PFSK-1 (cell line): ENCODE measurements at regions not wholly inside any gene's neighbourhood (a gene's known extent, or its start where the extent isn't known, plus 50 kb on each side); places are given as distances from the start of the nearest gene placed in this dataset.

Experiments used
- FOXP2 ChIP-seq: optimal IDR thresholded peaks from 2 replicates; pipeline ENCODE3; 2011; ENCODE audit warnings: borderline replicate concordance, control low read depth, inconsistent platforms; ENCODE audit not compliant: insufficient read depth; ENCODE audit errors: extremely low read length, extremely low read depth
- POLR2AphosphoS5 ChIP-seq: IDR thresholded peaks from 2 replicates; pipeline ENCODE4 v1.6.1; 2012; ENCODE audit warnings: low read depth, mild to moderate bottlenecking, control low read depth, low read length, moderate library complexity
- SIN3A ChIP-seq: IDR thresholded peaks from 2 replicates; pipeline ENCODE4 v1.6.1; 2012; ENCODE audit warnings: mild to moderate bottlenecking, low read length, moderate library complexity, borderline replicate concordance; ENCODE audit not compliant: insufficient read depth
- TAF1 ChIP-seq: IDR thresholded peaks from 2 replicates; pipeline ENCODE4 v1.6.1; 2012; ENCODE audit warnings: low read length, control low read depth, borderline replicate concordance; ENCODE audit not compliant: insufficient read depth
- TF ChIP-seq, protein P1 (sequence below), 2 experiments: IDR thresholded peaks; 2 replicates each; pipeline versions ENCODE4 v1.6.1 to v1.8.0; 2011 to 2012; ENCODE audit warnings: low read depth in 2 of 2, low read length in 2 of 2, control low read depth in 1 of 2, inconsistent platforms in 1 of 2, mild to moderate bottlenecking in 1 of 2, moderate library complexity in 1 of 2; ENCODE audit not compliant: insufficient read depth in 1 of 2

GRCh38 chr13:34561033-34561432, 381.0 kb upstream of the NBEA start:
- TF ChIP-seq POLR2AphosphoS5 (no peak), SIN3A (no peak), TAF1 (no peak), FOXP2 (no peak)
- TF ChIP-seq, protein P1, sequence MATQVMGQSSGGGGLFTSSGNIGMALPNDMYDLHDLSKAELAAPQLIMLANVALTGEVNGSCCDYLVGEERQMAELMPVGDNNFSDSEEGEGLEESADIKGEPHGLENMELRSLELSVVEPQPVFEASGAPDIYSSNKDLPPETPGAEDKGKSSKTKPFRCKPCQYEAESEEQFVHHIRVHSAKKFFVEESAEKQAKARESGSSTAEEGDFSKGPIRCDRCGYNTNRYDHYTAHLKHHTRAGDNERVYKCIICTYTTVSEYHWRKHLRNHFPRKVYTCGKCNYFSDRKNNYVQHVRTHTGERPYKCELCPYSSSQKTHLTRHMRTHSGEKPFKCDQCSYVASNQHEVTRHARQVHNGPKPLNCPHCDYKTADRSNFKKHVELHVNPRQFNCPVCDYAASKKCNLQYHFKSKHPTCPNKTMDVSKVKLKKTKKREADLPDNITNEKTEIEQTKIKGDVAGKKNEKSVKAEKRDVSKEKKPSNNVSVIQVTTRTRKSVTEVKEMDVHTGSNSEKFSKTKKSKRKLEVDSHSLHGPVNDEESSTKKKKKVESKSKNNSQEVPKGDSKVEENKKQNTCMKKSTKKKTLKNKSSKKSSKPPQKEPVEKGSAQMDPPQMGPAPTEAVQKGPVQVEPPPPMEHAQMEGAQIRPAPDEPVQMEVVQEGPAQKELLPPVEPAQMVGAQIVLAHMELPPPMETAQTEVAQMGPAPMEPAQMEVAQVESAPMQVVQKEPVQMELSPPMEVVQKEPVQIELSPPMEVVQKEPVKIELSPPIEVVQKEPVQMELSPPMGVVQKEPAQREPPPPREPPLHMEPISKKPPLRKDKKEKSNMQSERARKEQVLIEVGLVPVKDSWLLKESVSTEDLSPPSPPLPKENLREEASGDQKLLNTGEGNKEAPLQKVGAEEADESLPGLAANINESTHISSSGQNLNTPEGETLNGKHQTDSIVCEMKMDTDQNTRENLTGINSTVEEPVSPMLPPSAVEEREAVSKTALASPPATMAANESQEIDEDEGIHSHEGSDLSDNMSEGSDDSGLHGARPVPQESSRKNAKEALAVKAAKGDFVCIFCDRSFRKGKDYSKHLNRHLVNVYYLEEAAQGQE (IDR thresholded peaks at IDR 0.05; ENCODE audit: insufficient read depth in 1 of 2, low read depth in 2 of 2, low read length in 2 of 2) = no peak

DNA sequence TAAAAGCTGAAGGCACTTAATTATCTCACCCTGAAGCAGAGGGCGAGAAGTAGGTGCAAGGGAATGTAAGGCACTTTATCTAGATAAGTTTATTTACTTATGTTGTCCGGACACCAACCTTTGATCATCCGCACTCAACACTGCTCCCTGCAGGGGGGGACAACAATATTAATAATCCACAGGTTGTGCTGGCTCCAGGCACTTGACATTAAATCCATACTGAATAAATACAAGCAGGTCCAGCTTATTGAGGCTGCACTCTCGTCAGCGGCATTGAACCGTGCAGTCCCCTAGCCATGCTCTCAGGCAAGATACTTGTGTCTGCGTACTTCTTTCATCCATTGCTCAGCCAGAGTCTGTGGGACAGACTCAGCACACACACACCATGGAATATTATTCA, 374.5 kb upstream of the NBEA start:
- no peak for TF ChIP-seq TAF1
- no peak for TF ChIP-seq POLR2AphosphoS5
- TF ChIP-seq SIN3A = no peak
- TF ChIP-seq, protein P1 (IDR thresholded peaks at IDR 0.05; ENCODE audit: insufficient read depth in 1 of 2, low read depth in 2 of 2, low read length in 2 of 2) = no peak
- TF ChIP-seq FOXP2 = no peak

GRCh38 chr13:34570698-34571353, 371.2 kb upstream of the NBEA start:
- TF ChIP-seq TAF1 (no peak), SIN3A (no peak), POLR2AphosphoS5 (no peak), FOXP2 (no peak)
- TF ChIP-seq, protein P1 (IDR thresholded peaks at IDR 0.05; ENCODE audit: insufficient read depth in 1 of 2, low read depth in 2 of 2, low read length in 2 of 2) = no peak

GRCh38 chr13:34571716-34572115, 370.4 kb upstream of the NBEA start:
- TF ChIP-seq POLR2AphosphoS5 (no peak), FOXP2 (no peak), TAF1 (no peak), SIN3A (no peak)
- TF ChIP-seq, protein P1 (IDR thresholded peaks at IDR 0.05; ENCODE audit: insufficient read depth in 1 of 2, low read depth in 2 of 2, low read length in 2 of 2) = no peak

DNA sequence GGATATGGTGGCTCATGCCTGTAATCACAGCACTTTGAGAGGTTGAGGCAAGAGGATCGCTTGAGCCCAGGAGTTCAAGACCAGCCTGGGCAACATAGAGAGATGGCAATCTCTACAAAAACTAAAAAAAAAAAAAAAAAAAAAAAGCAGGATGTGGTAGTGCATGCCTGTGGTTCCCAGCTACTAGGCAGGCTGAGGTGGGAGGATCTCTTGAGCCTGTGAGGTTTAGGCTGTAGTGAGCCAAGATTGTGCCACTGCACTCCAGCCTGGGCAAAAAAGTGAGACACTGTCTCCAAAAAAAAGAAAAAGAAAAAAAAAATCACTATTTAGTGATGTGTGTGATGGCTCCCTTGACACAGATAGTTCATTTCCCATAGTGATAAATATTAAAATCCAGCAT, 365.0 kb upstream of the NBEA start:
- no peak for TF ChIP-seq FOXP2
- TF ChIP-seq POLR2AphosphoS5 = no peak
- no peak for TF ChIP-seq TAF1
- TF ChIP-seq, protein P1 (IDR thresholded peaks at IDR 0.05; ENCODE audit: insufficient read depth in 1 of 2, low read depth in 2 of 2, low read length in 2 of 2) = no peak
- no peak for TF ChIP-seq SIN3A
